Sigmoid colon (tissue), 4 donors: ENCODE measurements at regions not wholly inside any gene's neighbourhood (a gene's known extent, or its start where the extent isn't known, plus 50 kb on each side); places are given as distances from the start of the nearest gene placed in this dataset.

Experiments
- CTCF ChIP-seq, 4 experiments: fragments of 450-650 bp in 3 of 4; fragments of 200-600 bp in 1 of 4; IDR thresholded peaks; one replicate each; pipeline ENCODE4 v1.5.1; 2016 to 2019; ENCODE audit warnings: antibody characterized with exemption in 4 of 4, mild to moderate bottlenecking in 3 of 4, moderate library complexity in 2 of 4
- EP300 ChIP-seq, 4 donors: sonication (generic); formaldehyde crosslinking; IDR thresholded peaks; one replicate each; pipeline ENCODE4 v1.6.1; 2017; ENCODE audit warnings: antibody characterized with exemption in 4 of 4
- POLR2AphosphoS5 ChIP-seq, 4 donors: sonication (generic); formaldehyde crosslinking; IDR thresholded peaks; one replicate each; pipeline ENCODE4 v1.6.1; 2017; ENCODE audit warnings: antibody characterized with exemption in 4 of 4

DNA sequence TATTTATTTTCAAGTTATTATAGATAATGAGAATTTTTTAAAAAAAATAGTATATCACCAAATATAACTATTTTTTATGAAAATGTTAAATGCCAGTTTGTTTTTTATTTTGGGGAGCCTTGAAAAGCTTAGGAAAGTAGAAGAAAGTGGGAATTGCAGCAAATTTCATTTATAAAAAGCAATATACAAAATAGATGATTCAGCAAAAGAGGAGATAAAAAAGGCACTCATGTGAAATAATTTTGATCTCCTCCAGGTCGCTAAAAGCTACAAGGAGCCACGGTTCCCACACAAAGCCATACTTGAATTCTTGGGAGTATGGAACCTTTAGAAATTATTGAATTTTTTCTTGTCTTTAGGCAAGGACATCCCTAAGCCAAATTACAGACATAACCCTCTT lies 625.0 kb upstream of the SGO1 start:
- TF ChIP-seq EP300 (IDR thresholded peaks at IDR 0.05) (no peak), CTCF (IDR thresholded peaks at IDR 0.05) (no peak), POLR2AphosphoS5 (IDR thresholded peaks at IDR 0.05) (no peak)
